AG08395 (cell line): ENCODE measurements at regions not wholly inside any gene's neighbourhood (a gene's known extent, or its start where the extent isn't known, plus 50 kb on each side); places are given as distances from the start of the nearest gene placed in this dataset.

Source experiments
- DNase-seq: peaks from one replicate; pipeline ENCODE4 v3.0.0; 2012; ENCODE audit warnings: mixed read lengths, low spot score

DNA sequence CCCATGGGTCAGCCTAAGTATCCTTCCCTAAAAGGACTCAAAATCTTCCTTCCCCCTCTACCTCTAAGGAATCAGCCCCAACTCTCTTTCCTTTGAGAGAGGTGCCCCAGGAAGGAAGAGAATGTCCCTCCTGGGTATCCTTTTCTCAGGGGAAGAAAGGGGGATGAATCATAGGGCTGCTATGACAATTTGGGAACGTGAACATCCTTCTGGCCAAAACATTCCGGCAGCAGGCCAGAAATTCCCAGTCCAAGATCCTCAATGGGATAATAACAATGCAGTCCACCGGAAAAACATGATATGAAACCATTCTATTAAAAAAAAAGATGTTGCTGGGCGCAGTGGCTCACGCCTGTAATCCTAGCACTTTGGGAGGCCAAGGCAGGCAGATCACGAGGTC, 50.8 kb upstream of the CACNA2D3 start:
- no peak for DNase-seq

DNA sequence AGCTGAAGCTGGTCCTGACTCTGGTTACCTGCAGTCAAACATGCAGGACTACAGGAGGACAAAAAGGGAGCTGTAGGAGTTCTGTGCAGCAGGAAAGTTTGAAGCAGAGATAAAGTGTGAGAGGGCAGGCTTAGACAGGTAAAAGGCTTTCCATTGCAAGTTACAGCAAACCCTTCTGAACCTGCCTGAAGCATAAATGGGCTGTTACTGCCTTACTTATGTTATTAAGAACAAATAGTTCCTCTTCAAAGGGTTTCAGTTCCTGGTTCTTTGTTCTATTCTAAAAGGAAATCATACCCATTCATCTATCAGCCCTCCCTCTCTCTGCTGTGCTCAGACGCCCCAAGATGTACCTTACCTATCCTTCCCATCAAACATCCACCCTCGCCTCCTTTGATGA, 52.4 kb upstream of the CACNA2D3 start:
- no peak for DNase-seq

DNA sequence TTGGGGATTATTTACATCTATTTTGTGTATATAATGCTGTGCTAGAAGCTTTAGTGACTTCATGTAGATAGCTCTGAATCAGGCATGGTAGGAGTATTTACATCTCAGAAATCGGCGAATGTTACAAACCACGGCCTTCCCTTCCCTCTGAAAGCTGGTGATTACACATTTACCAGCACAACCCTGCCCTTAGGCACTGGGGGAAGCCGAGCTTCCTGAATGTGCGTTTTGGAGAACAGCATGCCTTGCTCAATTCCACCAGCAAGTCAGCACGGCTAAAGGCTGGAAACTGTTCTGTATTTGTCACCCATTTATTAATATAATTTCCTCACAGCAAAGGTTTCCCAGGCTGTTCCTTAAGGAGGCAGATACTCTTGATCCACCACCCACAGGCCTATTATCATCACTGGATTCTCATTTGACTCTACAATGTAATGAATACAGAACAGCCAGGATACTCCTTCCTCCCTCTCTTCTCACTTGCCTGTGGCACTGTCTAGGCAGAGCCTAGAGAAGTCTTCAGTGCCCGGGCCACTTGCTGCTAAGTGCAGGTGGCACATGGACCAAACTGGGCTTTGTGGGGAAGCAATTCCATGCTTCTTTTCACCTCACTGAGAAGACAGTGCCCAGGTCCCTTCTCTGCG, 55.2 kb upstream of the CACNA2D3 start:
- DNase-seq = no peak

DNA sequence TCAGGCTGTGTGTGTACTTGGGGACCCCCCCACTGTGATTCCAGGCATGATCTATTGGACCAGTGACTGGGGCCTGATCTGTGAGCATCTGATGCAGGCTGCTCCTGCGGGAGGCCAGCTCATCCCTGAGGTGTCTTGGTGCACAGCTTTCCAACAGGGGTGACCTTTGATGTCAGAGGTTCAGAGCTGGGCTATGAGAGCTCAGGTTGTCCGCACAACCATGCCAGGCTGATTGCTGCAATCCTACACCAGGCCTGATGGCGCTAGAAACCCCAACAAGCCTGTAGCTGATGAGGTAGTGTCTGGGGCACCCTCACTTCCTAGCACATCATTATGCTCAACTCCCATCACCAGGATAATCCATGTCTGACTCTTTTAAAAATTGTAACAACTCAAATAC, 56.1 kb upstream of the CACNA2D3 start:
- DNase-seq = no peak

DNA sequence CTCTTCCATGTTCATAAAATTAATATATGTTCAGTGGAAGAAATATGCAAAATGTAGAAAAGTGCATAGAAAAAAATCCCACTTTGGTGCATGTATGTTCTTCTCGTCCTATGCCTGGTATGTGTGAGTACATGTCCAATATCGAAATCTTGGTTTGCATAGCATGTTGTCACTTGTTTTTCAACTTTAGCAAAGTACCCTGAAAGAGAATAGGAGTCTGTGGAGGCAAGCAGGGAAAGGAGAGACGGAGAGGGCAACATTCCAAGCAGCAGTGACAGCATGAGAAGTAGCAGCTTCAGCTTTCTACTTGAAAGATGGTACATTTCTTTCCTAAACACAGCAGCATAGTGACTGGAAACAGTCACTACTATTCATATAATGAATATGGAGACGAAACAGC, 56.8 kb upstream of the CACNA2D3 start:
- DNase-seq = no peak

DNA sequence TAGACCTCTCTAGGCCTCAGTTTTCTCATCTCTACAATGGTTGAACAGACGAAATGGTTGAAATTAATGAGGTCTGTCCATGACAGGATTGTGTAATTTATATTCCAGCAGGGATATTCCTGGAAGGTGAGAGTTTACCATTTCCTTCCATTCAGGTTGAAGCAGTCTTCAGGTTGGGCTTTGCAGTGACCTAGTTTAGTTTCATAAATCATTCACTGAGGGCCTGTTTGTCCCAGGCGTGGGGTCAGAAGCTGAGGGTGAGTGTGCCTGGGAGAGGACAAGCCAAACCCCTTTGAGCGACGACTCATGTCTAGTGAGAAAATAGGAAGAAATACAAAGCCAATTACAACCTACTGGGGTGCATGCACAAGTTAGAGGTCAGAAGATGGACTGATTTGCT, 57.2 kb upstream of the CACNA2D3 start:
- DNase-seq = no peak

DNA sequence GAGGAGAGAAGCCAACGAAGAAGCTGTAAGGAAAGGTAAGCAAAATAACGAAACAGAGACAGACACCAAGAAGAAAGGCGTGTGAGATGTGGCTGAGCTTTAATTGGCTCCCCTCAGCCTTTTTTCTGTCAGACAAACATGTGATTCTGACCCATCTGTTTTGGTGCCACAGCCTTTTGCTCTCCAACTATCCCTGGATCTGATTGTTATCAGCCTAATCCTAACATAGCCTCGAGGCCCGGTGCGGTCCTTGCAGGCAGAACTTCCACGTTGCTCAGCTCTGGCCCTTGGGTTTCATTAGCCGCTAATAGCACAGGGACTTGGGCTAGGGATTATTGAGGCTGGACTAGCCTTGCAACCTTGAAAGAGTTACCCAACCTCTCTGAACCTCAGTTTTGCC, 57.9 kb upstream of the CACNA2D3 start:
- DNase-seq = peak; percentile 5

DNA sequence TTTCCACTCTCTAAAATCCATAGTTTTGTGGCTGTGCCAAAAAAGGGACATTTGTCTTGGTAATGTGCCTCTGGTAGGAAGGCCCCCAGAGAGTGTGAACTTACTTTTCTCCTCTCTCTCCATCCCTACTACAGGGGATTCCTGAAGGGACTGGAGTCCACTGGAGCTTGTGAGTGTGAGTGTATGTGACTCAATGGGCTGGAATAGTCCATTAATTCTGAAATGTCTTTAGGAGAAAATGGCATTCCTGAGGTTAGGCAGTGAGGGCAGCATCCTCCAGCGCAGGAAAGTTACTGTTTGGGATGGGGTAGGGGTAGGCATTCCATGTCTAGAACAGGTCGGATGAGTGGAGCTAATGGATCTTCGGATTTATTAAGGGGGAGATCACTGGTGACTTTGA, 59.8 kb upstream of the CACNA2D3 start:
- no peak for DNase-seq

DNA sequence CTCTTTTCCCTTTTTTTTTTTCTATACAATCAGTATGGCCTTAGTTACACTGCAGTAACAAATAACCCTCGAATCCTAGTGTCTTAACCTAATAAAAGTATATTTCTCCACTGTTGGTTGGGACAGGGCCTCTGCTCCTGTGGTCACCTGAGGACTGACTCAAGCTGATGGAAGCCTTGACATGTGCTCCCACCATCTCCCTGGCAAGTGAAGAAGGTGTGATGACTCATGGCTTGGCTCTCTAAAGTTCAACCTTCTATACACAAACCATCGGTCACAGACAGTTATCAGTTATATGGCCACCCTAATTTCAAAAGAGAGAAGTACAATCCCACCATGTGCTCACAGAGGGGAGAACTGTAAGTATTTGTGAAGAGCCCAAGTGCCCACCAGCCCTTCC, 65.8 kb upstream of the CACNA2D3 start:
- no peak for DNase-seq

DNA sequence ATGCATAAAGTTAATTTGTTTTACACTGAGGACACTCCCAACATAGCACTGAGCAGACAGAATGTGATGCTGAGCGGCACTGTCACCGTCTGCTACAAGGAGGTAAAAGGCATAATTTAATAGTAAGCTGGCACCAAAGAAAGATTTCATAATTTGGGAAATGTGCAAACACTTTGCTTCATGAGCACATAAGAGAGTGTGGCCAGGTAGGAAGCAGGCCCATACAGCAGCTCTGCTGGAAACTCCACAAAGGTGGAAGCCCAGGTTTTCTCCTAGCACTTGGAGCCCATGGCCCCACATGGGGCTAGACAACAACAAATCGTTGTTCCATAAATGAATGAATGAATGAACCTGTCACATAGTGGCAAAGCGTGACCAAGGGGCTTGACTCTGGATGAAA, 68.5 kb upstream of the CACNA2D3 start:
- no peak for DNase-seq

DNA sequence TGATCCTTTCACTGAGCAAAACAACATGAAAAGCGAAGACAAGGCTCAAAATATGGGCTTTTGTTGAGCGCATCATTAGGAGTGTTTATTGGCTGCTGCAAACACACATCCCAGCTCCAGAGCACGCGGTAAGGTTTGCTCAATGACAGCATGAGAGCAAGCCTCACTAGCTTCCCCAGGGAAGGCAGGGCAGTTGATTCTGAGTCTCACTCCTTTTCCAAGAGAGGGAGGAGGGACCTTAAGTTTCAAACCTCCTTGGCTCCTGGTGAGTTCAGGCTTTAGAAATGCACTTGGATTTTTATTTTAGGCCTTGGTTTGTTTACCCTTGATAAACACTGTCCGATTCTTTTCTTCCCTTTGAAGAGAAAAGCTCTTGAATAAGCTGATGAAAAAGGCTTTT, 69.1 kb upstream of the CACNA2D3 start:
- DNase-seq = no peak

DNA sequence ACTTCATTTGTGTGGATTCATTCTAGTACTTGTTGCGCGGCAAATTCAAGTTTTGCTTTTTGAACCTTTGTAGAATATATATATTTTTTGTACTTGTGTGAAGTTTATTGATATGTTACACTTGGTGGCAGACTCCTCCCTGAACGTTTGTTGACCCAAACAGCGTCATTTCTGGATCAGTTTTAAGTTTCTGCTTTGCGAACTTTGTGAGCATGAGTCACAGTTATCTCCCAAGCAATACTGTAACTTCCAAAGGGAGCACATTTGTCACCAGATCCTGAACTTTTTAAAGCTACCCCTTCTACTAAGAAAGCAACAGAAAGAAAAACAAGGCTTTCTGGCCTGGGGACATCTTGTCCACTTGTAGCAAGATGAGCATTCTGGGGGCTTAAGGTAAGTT, 74.8 kb upstream of the CACNA2D3 start:
- no peak for DNase-seq

DNA sequence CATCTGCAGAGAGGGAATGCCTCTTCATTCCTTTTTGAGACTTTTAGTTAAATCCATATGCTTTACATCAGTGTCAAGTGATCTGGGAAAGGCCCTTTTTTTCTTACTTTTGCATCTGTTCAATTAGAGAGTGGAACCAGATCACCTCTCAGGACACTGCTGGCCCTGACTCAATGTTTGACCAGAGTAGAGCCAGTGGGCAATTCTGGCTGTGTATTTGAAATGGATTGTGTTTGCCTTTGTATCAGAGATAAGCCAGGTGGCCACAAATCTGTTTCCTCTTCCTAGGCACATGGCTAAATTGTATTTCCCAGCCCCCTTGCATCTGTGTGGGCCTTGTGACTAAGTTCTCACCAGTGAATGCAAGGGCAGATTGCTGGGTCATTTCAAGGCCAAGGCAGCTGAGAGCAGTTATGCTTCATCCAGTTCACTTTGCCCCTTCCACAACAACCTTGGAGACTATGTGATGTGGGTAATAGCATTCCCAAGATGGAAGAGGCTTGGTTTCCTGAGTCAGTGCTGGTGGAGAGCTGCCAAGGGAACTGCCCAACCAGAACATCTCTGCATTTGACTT, 75.6 kb upstream of the CACNA2D3 start:
- peak; percentile 24 for DNase-seq

DNA sequence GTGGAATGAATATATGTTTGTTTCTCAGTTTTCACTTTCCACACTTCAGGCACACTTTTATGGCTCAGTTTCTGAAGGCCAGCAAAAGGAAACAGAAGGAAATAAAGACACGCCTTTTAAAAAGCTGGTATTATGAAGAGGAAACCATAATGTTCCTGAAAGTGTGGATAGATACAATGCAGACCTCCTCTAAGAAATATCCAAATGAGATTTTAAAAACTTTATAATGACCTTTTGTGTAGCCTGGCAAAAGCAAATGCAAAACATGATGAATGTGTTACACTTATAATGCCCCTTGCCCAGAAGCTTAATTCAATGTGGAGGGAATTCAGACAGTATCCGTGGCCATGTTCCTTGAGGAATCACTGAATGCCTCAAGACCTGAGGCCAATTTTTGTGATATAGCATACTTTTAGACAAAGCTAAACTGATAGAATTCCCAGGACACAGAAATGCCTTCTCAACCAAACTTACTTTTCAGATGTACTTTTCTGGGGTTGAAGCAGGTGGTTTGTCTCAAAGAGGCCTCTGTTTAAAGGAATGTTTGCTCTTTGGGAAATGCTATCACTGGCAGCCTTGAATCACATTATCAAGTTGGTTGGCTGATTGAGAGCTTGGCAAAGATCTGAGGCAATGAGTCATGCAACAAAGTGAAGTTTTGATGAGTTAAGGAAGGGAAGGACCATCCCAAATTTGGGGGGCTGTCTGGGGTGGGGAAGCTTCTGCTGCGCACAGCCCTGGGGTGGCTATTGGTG, 77.1 kb upstream of the CACNA2D3 start:
- no peak for DNase-seq

DNA sequence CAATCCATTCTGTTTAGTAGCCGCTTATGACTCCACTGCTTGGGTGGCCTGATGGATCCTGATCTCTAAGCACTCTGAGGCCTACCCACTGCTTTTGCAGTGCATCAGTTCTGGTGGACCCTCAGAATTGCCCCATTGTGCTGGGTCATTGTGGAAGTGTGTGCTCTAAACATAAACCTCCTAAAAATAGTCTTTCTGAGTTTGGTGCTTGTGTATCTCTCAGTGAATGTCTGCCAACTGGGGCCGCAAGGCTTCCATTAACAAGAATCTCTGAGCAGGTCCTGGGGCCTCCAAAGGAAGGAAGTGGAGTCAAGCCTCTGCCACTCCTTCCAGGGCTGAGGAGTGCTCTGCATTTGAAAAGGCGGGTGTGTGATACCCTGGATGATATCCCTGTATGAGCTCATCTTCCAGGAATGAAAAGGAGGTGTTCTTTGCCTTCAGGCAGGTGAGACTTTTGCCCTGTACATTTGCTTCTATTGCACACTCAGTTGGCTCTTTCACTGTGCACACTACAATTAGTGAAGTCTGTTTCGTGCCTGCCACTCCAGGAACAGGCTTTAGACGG, 80.0 kb upstream of the CACNA2D3 start:
- DNase-seq = no peak

DNA sequence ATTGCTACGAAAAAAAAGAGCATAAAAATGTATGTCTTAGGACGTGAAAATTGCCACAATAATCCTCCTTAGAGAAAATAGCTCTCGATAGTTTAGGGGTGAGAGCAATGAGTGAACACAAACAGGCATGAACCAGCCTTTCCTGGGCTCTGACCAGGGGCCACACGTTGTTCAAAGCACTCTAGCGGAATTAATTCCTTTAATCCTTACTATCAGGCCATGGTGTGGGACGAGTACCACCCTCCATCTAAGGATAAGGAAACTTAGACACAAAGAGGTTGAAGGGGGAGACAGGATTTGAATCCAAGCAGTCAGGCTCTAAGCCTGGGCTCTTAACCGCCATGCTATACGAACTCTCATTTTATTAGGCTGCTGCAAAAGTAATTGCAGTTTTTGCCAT, 81.9 kb upstream of the CACNA2D3 start:
- DNase-seq = no peak

DNA sequence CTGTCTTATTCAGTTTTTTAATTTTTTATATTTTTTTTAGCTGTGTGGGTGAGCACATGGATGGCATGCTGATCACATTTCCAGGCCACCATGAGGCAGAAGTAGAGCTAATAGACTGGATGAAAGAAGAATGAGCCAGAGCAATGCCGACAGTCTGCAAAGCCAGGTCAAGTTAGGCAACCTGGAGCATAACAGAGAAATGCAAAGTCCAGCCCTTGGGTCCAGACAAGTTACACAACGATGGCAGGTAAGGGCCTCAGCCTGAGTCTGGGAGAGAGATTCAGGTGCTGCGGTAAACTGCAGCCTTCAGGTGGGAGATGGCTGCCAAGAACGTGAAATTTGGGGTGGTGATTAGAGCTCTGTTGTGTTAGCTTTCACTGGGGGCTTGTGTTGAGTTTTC, 84.0 kb upstream of the CACNA2D3 start:
- DNase-seq = no peak

DNA sequence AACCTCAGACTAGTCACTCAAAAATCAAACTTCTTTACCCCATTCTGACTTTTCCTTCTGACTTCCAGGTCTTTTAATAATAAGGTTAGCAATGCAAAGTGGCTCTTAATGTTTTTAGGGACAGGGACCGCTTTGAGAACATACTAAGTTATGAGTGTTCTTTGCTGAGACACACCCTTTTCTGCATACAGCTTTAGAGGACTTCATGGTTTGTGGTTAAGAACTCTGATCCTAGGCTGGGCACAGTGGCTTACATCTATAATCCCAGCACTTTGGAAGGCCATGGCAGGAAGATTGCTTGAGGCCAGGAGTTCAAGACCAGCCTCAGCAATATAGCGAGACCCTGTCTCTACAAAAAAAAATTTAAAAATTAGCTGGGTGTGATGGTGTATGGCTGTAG, 85.8 kb upstream of the CACNA2D3 start:
- no peak for DNase-seq

DNA sequence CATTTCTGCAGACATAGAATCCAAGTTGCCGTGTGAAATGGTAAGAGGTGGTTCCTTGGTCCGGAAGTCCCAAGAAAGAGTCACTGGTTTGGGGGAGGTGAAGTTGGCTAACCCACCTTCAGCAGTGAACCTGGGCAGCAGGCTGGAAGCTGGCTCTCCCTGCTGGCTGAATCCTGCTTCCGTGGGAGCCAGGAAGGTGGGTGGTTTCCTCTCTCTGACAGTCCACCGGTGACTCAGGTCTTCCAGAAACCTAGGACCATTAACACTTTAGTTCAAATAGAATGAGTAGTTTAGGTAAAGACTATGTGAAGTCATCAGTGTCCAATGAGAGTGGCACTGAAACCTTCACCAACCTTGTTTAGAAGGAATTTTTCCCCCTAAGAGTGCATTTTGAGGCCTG, 87.4 kb upstream of the CACNA2D3 start:
- no peak for DNase-seq

DNA sequence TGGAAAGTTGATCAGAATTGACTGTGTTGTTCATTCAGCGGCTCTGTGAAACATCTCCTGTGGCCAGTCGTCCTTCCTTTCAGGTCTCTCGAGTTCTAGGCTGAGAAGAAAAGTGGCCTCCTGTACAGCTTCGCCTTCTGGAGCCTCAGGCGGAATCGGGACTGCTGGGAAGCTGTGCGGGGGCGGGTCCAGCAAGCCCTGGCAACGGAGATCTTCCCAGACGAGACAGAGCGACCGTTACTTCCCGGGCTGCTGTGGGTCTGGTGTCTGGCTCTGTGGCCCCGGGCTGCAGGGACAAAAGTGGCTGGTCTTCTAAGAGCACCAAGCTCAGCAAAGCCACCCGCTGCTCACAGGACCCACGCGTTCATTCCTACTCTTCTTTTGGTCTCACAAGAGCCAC, 88.6 kb upstream of the CACNA2D3 start:
- no peak for DNase-seq

DNA sequence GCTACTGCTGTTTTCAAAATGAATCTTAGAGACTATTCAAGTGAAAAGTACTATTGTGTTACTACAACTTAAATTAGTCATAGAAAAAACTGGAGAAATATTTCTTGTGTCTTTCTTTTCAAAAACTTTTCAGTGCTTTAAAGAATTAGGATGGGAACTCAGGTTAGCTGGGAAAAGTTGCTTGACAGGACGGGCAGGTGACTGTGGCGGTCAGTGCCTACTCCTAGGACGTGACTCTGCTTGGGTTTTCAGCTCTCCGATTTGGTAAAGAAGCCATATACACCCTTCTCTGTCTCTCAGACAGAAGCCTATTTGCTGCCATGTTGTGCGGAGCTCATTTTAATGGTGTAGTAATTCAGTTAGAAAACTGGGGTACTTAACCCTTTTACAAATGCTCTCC, 89.8 kb upstream of the CACNA2D3 start:
- no peak for DNase-seq

DNA sequence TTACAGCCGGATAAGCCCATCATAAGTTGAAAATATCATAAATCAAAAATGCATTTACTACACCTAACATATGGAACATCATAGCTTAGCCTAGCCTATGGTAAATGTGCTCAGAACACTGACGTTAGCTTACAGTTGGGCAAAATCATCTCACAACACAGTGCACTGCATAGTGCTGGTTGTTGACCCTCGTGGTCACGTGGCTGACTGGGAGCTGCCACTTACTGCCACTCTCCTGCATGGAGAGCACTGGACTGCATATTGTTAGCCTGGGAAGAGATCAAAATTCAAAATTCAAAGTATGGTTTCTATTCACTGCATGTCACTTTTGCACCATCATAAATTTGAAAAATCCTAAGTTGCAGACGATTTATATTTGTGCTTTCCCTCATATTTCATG, 94.0 kb upstream of the CACNA2D3 start:
- no peak for DNase-seq

DNA sequence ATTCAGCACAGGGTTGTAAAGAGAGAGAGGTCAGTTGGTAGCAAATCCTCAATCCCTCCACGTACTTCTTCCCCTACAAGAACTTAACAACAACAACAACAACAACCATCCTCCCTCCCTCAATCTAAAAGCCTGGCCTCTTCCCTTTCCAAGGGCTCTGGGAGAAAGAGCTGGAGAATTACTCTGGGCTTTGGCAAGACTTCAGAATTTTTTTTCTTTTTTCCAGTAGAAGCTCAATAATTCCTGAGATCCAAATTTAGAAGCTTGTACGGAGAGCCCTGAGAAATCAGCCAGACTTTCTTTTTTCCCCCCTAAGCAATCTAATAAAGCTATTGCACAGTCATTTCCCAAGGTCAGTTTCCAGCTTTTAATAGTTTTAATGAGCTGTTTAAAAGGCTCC, 95.8 kb upstream of the CACNA2D3 start:
- no peak for DNase-seq
